HepG2 (cell line): ENCODE measurements at regions not wholly inside any gene's neighbourhood (a gene's known extent, or its start where the extent isn't known, plus 50 kb on each side); places are given as distances from the start of the nearest gene placed in this dataset.

Source experiments
- ATAC-seq: fragments of 200-7000 bp; cut with Tn5 transposase; 3 replicates; pipeline ENCODE4 v1.9.1; 2020; ENCODE audit warnings: mild to moderate bottlenecking, moderate library complexity
- BruUV-seq: library from RNA; stranded (reverse); fragments of 400-500 nt; replicated peaks from 2 replicates; lab custom pipeline; 2021; lab: Mats Ljungman, UMichigan
- CTCF ChIA-PET: fragments of 300-600 bp; formaldehyde crosslinking; extraction: SDS; loops from one replicate; lab custom pipeline; 2021; ENCODE audit warnings: low total read pairs, inconsistent platforms, low intra/inter-chr PET ratio; lab: Yijun Ruan, JAX
- POLR2A ChIA-PET: fragments of 350-600 bp; sonication (Branson Sonifier 250); formaldehyde crosslinking; loops from one replicate; lab custom pipeline; 2020; ENCODE audit warnings: antibody characterized with exemption, inconsistent platforms; lab: Yijun Ruan, JAX
- DNase-seq: peaks from one replicate; pipeline ENCODE4 v3.0.0-alpha.2; 2015; ENCODE audit warnings: low spot score
- FAIRE-seq: peaks from 3 replicates; lab custom pipeline; 2011; peaks lifted over from hg19 to GRCh38; lab: Jason Lieb, UNC
- H2AFZ ChIP-seq: one replicate; pipeline ENCODE4 v1.6.1; 2011; ENCODE audit warnings: low read length, inconsistent platforms
- H3K27ac ChIP-seq: fragments of 300-600 bp; 3 replicates; pipeline ENCODE4 v1.8.0; 2011; ENCODE audit warnings: mixed run types, mild to moderate bottlenecking, mixed read lengths, low read length, inconsistent platforms; ENCODE audit not compliant: insufficient read depth; ENCODE audit errors: extremely low read length
- H3K27me3 ChIP-seq, 2 experiments: fragments of 200-600 bp in 1 of 2; 2 replicates in 1 of 2; 3 replicates in 1 of 2; pipeline versions ENCODE4 v1.6.0 to v1.8.0; 2011; ENCODE audit warnings: low read length in 2 of 2, mild to moderate bottlenecking in 2 of 2, moderate library complexity in 2 of 2, inconsistent platforms in 1 of 2; ENCODE audit not compliant: insufficient read depth in 2 of 2, control insufficient read depth in 1 of 2
- H3K36me3 ChIP-seq, 2 experiments: fragments of 200-600 bp in 1 of 2; replicated peaks in 1 of 2; 2 replicates in 1 of 2; 3 replicates in 1 of 2; pipeline versions ENCODE4 v1.5.1 to v1.8.0; 2011; ENCODE audit warnings: low read length in 2 of 2, inconsistent platforms in 1 of 2; ENCODE audit not compliant: insufficient read depth in 2 of 2, control insufficient read depth in 1 of 2
- H3K4me1 ChIP-seq: 2 replicates; pipeline ENCODE4 v1.5.1; 2012; ENCODE audit warnings: low read length, inconsistent platforms; ENCODE audit not compliant: insufficient read depth
- H3K4me2 ChIP-seq: 2 replicates; pipeline ENCODE4 v1.6.0; 2011; ENCODE audit warnings: low read depth, low read length, inconsistent platforms
- H3K4me3 ChIP-seq, 3 experiments: fragments of 200-600 bp in 1 of 3; sonication (generic), shearing (Covaris generic) in 1 of 3; replicated peaks in 1 of 3; 2 replicates each; pipeline ENCODE4 v1.5.1; 2011 to 2016; ENCODE audit warnings: low read length in 3 of 3, inconsistent platforms in 2 of 3, low read depth in 2 of 3, mild to moderate bottlenecking in 2 of 3, control low read depth in 1 of 3, mixed read lengths in 1 of 3; ENCODE audit not compliant: insufficient read depth in 1 of 3
- H3K79me2 ChIP-seq: one replicate; pipeline ENCODE4 v1.6.1; 2011; ENCODE audit warnings: low read length, inconsistent platforms; ENCODE audit not compliant: insufficient read depth
- H3K9ac ChIP-seq: 2 replicates; pipeline ENCODE4 v1.6.0; 2011; ENCODE audit warnings: mild to moderate bottlenecking, low read depth, low read length, inconsistent platforms; ENCODE audit not compliant: insufficient read depth
- H3K9me3 ChIP-seq: 2 replicates; pipeline ENCODE4 v1.5.1; 2012; ENCODE audit warnings: mild to moderate bottlenecking, low read length
- H4K20me1 ChIP-seq: 2 replicates; pipeline ENCODE4 v1.6.0; 2011; ENCODE audit warnings: inconsistent platforms, mild to moderate bottlenecking, low read length, moderate library complexity; ENCODE audit not compliant: insufficient read depth
- ATF4 ChIP-seq, 2 experiments: fragments of 450-650 bp in 1 of 2; sonication (generic) in 1 of 2; formaldehyde crosslinking; IDR thresholded peaks; 2 replicates each; pipeline versions ENCODE4 v1.5.0 to v1.8.0; 2020 to 2022; ENCODE audit warnings: mild to moderate bottlenecking in 1 of 2, missing genetic modification reagents in 1 of 2
- CHD2 ChIP-seq: IDR thresholded peaks from 2 replicates; pipeline ENCODE4 v1.6.1; 2011; ENCODE audit warnings: low read depth, low read length, improper control_type of control experiment
- GABPB1 ChIP-seq: IDR thresholded peaks from 2 replicates; pipeline ENCODE4 v1.6.1; 2016; ENCODE audit warnings: mild to moderate bottlenecking, missing genetic modification reagents, moderate library complexity, missing compliant biosample characterization
- KDM2A ChIP-seq: sonication (generic); formaldehyde crosslinking; IDR thresholded peaks from 2 replicates; pipeline ENCODE4 v1.4.0; 2020; ENCODE audit warnings: low read depth, missing genetic modification reagents, borderline replicate concordance
- KDM6A ChIP-seq: IDR thresholded peaks from 2 replicates; pipeline ENCODE4 v1.6.1; 2016; ENCODE audit warnings: low read depth
- PHB2 ChIP-seq: fragments of 450-650 bp; IDR thresholded peaks from 2 replicates; pipeline ENCODE4 v1.6.1; 2018; ENCODE audit not compliant: partially characterized antibody
- THAP8 ChIP-seq: sonication (generic); formaldehyde crosslinking; IDR thresholded peaks from 2 replicates; pipeline ENCODE4 v1.5.1; 2020; ENCODE audit warnings: missing genetic modification reagents, mild to moderate bottlenecking, borderline replicate concordance
- ZNF121 ChIP-seq: sonication (generic); formaldehyde crosslinking; IDR thresholded peaks from 2 replicates; pipeline ENCODE4 v1.5.0; 2020; ENCODE audit warnings: mild to moderate bottlenecking, missing genetic modification reagents
- ZNF180 ChIP-seq: sonication (generic); formaldehyde crosslinking; IDR thresholded peaks from 2 replicates; pipeline ENCODE4 v1.4.0; 2020; ENCODE audit warnings: low read depth, missing genetic modification reagents, borderline replicate concordance
- ZNF251 ChIP-seq: sonication (generic); formaldehyde crosslinking; IDR thresholded peaks from 2 replicates; pipeline ENCODE4 v1.9.0; 2021; ENCODE audit warnings: mild to moderate bottlenecking, missing genetic modification reagents
- ZNF292 ChIP-seq: sonication (generic); formaldehyde crosslinking; IDR thresholded peaks from 2 replicates; pipeline ENCODE4 v1.8.1; 2022; ENCODE audit warnings: mild to moderate bottlenecking, low read depth, missing genetic modification reagents, borderline replicate concordance
- ZNF678 ChIP-seq: sonication (generic); formaldehyde crosslinking; IDR thresholded peaks from 2 replicates; pipeline ENCODE4 v1.4.0; 2020; ENCODE audit warnings: mild to moderate bottlenecking, missing genetic modification reagents
- WGBS: methylation state at CpG from one replicate; pipeline ENCODE4 v1.1.6; 2017; ENCODE audit warnings: low lambda C conversion rate; 5-methylcytosine and 5-hydroxymethylcytosine counted together
- in situ Hi-C: cut with HindIII; loops from 2 replicates; pipeline ENCODE4 v1.10.0; 2017; ENCODE audit warnings: low pct_unique_long_range_greater_than_20kb; ENCODE audit not compliant: extremely low pct_ligation_motif_present
- intact Hi-C: fragments of 100-400 bp; cut with micrococcal nuclease; formaldehyde crosslinking; loops from one replicate; pipeline ENCODE4 v1.10.0; 2022; ENCODE audit not compliant: unreplicated experiment
- TF ChIP-seq, protein P1 (sequence below): sonication (generic); formaldehyde crosslinking; IDR thresholded peaks from 2 replicates; pipeline ENCODE4 v1.4.0; 2020; ENCODE audit warnings: low read depth, mild to moderate bottlenecking, missing genetic modification reagents
- TF ChIP-seq, protein P2 (sequence below): sonication (generic); formaldehyde crosslinking; IDR thresholded peaks from 2 replicates; pipeline ENCODE4 v1.5.1; 2020; ENCODE audit warnings: mild to moderate bottlenecking, missing genetic modification reagents, moderate library complexity
- TF ChIP-seq, protein P3 (sequence below): sonication (generic); formaldehyde crosslinking; conservative IDR thresholded peaks from 2 replicates; pipeline ENCODE4 v1.8.1; 2023; ENCODE audit warnings: missing genetic modification reagents

DNA sequence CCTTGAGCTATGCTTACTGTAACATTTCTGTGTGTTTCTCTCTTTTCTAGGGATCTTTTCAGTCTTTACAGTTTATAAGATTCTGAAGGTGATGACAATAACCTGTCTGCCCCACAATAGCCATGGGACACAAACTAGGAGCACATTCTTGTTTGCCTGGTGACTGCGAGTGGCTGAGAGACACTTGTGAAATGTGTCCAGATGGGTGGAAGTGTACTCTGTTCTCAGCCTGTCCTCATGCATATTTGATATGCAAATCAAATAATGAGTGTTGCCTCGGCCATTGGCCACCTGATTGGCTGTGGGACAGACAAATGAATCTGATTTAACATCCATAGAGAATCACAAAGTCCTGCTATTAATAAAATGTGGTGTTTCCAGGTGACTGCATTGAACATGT, 246.2 kb downstream of the HNMT start:
- no peaks in the 10 kb centered on the region for H3K9me3 ChIP-seq
- H3K9ac ChIP-seq, result no peak overlapping the region
- ATAC-seq, result no peak
- DNase-seq, result no peak
- CTCF ChIA-PET, result no interaction called here
- no peaks in the 10 kb centered on the region for H3K4me1 ChIP-seq
- no peaks in the 10 kb centered on the region for H3K27me3 ChIP-seq
- BruUV-seq, result no TSS peak
- H2AFZ ChIP-seq, result no peak overlapping the region
- TF ChIP-seq CHD2 (no peak), GABPB1 (CRISPR knock-in tag) (no peak), KDM6A (CRISPR knock-in tag) (no peak), ZNF121 (CRISPR knock-in tag) (no peak), ZNF251 (CRISPR knock-in tag) (no peak)
- TF ChIP-seq, protein P1, sequence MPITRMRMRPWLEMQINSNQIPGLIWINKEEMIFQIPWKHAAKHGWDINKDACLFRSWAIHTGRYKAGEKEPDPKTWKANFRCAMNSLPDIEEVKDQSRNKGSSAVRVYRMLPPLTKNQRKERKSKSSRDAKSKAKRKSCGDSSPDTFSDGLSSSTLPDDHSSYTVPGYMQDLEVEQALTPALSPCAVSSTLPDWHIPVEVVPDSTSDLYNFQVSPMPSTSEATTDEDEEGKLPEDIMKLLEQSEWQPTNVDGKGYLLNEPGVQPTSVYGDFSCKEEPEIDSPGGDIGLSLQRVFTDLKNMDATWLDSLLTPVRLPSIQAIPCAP, result no peak
- TF ChIP-seq, all 625 proteins: peak for 0
- intact Hi-C loops (no loop called here), in situ Hi-C loops (no loop called here)
- Histone ChIP-seq H4K20me1 (no peaks in the 10 kb centered on the region), H3K79me2 (no peaks in the 10 kb centered on the region), H3K27ac (no peak overlapping the region), H3K36me3 (no peaks in the 10 kb centered on the region), H3K4me2 (no peak overlapping the region), H3K4me3 (no peak overlapping the region)
- POLR2A ChIA-PET, result no interaction called here
- no peak for FAIRE-seq
- 74% methylated on average over 2 of the region's 2 CpGs for WGBS

DNA sequence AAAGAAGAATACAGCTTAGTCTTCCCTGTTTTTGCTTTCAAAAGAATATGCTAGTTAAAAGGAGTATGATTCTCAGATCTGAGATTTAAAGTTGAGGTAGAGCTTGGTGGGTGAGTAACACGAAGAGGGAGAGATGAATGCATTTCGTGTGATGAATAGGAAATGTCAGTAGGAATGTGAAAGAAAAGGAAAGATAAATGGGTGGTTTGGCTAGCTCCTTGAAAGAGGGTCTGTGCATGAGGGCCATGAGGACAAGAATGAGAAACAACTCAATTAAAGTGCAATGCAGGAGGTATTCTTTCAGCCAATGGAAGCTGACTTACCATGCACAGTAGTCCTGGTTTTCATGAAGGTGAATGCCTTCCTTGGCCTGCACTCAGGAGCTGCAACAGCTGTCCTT, 248.2 kb downstream of the HNMT start:
- no peaks in the 10 kb centered on the region for H3K4me1 ChIP-seq
- no peaks in the 10 kb centered on the region for H4K20me1 ChIP-seq
- in situ Hi-C loops (no loop called here), intact Hi-C loops (no loop called here)
- no TSS peak for BruUV-seq
- no peak overlapping the region for H3K4me2 ChIP-seq
- H3K9me3 ChIP-seq, result no peaks in the 10 kb centered on the region
- no peak for DNase-seq
- no peaks in the 10 kb centered on the region for H3K27me3 ChIP-seq
- H3K79me2 ChIP-seq, result no peaks in the 10 kb centered on the region
- H3K27ac ChIP-seq, result no peak overlapping the region
- no peaks in the 10 kb centered on the region for H3K36me3 ChIP-seq
- CTCF ChIA-PET, result no interaction called here
- no peak overlapping the region for H2AFZ ChIP-seq
- WGBS, result 89% methylated on average over 2 of the region's 2 CpGs
- H3K4me3 ChIP-seq, result no peak overlapping the region
- POLR2A ChIA-PET, result no interaction called here
- no peak for FAIRE-seq
- no peak for ATAC-seq
- no peak overlapping the region for H3K9ac ChIP-seq
- TF ChIP-seq THAP8 (CRISPR knock-in tag) (no peak), KDM2A (CRISPR knock-in tag) (no peak), ATF4 (CRISPR knock-in tag; IDR thresholded peaks at IDR 0.05) (no peak), ZNF180 (CRISPR knock-in tag) (no peak), ZNF292 (no peak), ZNF678 (no peak), PHB2 (no peak)
- TF ChIP-seq, protein P2, sequence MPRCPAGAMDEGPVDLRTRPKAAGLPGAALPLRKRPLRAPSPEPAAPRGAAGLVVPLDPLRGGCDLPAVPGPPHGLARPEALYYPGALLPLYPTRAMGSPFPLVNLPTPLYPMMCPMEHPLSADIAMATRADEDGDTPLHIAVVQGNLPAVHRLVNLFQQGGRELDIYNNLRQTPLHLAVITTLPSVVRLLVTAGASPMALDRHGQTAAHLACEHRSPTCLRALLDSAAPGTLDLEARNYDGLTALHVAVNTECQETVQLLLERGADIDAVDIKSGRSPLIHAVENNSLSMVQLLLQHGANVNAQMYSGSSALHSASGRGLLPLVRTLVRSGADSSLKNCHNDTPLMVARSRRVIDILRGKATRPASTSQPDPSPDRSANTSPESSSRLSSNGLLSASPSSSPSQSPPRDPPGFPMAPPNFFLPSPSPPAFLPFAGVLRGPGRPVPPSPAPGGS (CRISPR knock-in tag), result no peak
- TF ChIP-seq, protein P3, sequence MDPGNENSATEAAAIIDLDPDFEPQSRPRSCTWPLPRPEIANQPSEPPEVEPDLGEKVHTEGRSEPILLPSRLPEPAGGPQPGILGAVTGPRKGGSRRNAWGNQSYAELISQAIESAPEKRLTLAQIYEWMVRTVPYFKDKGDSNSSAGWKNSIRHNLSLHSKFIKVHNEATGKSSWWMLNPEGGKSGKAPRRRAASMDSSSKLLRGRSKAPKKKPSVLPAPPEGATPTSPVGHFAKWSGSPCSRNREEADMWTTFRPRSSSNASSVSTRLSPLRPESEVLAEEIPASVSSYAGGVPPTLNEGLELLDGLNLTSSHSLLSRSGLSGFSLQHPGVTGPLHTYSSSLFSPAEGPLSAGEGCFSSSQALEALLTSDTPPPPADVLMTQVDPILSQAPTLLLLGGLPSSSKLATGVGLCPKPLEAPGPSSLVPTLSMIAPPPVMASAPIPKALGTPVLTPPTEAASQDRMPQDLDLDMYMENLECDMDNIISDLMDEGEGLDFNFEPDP (CRISPR knock-in tag), result no peak
